OCI-LY3 (cell line): ENCODE measurements at regions not wholly inside any gene's neighbourhood (a gene's known extent, or its start where the extent isn't known, plus 50 kb on each side); places are given as distances from the start of the nearest gene placed in this dataset.

Source experiments
- CTCF ChIP-seq: fragments of 200-600, 300-600 bp; sonication (generic); IDR thresholded peaks from 2 replicates; pipeline ENCODE4 v1.5.1; 2014; ENCODE audit warnings: antibody characterized with exemption, low read length, low read depth
- EZH2phosphoT487 ChIP-seq: fragments of 200-600 bp; shearing (Covaris generic); IDR thresholded peaks from 2 replicates; pipeline ENCODE4 v1.6.1; 2018; ENCODE audit warnings: antibody characterized with exemption, mixed run types, low read depth

GRCh38 chr5:125582352-125582751, 835.9 kb upstream of the ZNF608 start:
- TF ChIP-seq CTCF (no peak), EZH2phosphoT487 (no peak)
